ENCODE measurements at regions not wholly inside any gene's neighbourhood (a gene's known extent, or its start where the extent isn't known, plus 50 kb on each side); places are given as distances from the start of the nearest gene placed in this dataset.

DNA sequence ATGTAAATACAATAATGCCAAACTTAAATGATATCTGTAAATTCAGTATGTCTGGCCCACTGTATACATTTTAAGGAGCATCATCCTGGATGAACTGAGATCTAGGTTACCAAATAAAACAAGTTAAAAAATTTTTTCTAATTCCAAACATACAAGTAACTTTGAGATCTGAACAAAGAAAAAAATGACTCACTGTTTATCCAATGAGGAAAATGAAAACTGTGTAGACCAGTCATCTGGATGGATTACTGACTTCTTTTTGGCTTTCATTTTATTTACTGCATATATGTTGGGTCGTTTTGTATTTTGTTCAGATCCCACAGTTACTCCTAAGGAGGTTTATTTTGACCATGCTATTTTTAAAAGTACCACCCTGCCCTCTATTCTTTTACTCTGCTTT, 189.8 kb downstream of the RBM43 start:
- TF ChIP-seq CTCF (conservative IDR thresholded peaks at IDR 0.05) (no peak), ZFX (IDR thresholded peaks at IDR 0.05) (no peak)
